ENCODE measurements at regions not wholly inside any gene's neighbourhood (a gene's known extent, or its start where the extent isn't known, plus 50 kb on each side); places are given as distances from the start of the nearest gene placed in this dataset.
"Not testable (repeated sequence)": the region's sequence is repeated elsewhere in the genome, so short reads cannot be mapped to it uniquely, and the experiment has no call there.

DNA sequence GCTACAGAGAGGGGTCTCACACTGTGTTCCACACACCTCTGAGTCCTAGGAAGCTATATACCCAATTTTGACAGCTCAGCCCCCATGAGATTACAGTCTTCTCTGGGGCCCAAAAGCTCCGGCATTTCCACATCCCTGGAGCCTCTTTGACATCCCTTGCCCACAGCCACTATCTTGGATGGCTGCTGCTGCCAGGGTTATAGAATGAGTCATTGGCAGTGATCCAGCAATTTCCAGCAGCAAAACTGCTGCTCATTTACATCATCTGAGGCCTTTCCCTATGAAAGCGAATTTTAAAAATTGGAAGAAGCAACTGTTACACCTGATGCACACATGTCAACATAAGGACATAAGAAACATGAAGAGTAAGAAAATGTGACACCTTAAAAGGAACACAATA is 590.7 kb downstream of the MEI4 start:
- no peak for DNase-seq

DNA sequence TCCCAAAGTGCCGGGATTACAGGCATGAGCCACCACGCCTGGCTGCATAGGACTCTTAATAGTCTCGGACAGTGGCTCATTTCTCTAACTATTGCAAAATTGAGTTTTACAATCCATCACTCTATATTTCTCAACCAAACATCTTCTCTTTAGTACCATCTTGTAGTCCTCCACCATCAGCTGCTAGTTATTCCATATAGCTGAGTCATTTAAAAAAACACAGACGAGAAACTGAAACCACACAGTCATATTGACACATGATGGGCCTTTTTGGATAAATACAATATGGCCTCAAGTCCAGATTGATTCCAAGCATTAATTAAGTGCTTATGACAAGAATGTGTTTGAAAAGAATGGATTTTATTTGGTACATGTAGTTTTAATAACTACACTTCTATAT is 599.1 kb downstream of the MEI4 start:
- no peak for DNase-seq

DNA sequence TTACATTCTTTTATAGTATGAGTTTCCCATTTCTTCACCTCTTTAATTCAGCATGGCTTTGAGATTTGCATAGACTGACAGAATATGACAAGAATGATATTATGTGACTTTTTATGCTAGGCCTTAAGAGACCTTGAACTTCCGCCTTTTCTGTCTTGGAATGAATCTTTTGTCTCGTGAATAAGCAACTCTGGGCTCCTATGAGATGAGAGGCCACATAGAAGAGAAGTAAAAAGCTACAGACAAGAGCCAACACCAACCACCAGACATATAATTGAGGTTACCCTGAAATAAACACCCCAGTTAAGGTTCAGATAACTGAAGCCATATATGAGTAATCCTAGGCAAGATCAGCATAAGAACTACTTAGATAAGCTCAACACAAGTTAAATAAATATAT is 600.8 kb downstream of the MEI4 start:
- no peak for DNase-seq

- no peak for DNase-seq
Measured at GRCh38 chr6:78259935-78260334, 607.1 kb downstream of the MEI4 start.

DNA sequence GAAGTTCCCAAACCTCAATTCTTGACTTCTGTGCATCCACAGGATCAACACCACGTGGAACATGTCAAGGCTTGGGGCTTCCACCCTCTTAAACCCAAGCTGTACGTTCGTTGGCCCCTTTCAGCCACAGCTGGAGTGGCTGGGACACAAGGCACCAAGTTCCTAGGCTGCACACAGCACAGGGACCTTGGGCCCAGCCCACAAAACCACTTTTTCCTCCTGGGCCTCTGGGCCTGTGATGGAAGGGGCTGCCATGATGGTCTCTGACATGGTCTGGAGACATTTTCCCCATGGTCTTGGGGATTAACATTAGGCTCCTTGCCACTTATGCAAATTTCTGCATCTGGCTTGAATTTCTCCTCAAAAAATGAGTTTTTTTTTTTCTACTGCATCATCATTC is 606.9 kb upstream of the IRAK1BP1 start:
- DNase-seq, result not testable (repeated sequence)

- DNase-seq, result no peak
Measured at GRCh38 chr6:78268591-78269452, 598.5 kb upstream of the IRAK1BP1 start.

GRCh38 chr6:78300885-78301284 is 566.5 kb upstream of the IRAK1BP1 start:
- DNase-seq, result no peak

GRCh38 chr6:78302411-78302810 is 564.9 kb upstream of the IRAK1BP1 start:
- DNase-seq, result no peak

- no peak for DNase-seq
Measured at GRCh38 chr6:78308025-78308424, 559.3 kb upstream of the IRAK1BP1 start.

GRCh38 chr6:78322068-78322845 is 545.1 kb upstream of the IRAK1BP1 start:
- no peak for DNase-seq

- DNase-seq, result no peak
Measured at GRCh38 chr6:78324213-78324612, 543.1 kb upstream of the IRAK1BP1 start.

DNA sequence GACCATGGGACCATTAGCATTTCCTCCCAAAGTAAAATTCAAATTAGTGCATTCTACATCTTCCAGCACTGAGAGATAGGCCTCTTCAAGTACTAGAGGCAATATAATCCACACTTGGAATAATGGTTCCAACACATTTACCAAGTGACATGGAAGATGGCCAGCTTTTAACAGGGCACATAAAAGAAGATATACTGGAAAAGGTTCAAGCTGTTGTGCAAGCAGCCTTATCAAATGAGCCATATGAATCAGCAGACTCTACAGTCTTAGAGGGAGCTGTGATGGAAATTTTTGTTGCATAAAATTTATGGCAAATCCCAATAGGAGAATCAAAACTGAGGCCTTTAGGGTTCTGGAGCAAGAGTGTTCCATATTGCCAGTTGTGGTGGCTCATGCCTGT is 526.6 kb upstream of the IRAK1BP1 start:
- no peak for DNase-seq

DNA sequence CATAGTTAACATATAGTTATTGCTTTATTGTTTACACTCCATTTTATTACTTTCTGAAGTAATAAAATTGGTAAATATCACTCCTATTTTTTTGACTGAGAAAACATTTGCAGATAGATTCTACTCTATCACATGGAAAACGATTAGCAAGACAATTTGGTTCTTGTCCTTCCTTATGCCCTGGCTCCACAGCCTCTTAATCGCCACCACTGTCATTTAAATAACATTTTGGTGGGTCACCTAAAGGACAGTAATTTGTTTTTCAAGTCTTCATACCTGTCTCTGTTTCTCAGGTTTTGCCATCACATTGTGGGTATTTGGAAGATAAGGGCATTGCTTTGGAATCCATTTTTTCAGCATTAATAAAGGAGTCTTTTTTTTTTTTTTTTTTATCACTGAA is 521.5 kb upstream of the IRAK1BP1 start:
- no peak for DNase-seq

DNA sequence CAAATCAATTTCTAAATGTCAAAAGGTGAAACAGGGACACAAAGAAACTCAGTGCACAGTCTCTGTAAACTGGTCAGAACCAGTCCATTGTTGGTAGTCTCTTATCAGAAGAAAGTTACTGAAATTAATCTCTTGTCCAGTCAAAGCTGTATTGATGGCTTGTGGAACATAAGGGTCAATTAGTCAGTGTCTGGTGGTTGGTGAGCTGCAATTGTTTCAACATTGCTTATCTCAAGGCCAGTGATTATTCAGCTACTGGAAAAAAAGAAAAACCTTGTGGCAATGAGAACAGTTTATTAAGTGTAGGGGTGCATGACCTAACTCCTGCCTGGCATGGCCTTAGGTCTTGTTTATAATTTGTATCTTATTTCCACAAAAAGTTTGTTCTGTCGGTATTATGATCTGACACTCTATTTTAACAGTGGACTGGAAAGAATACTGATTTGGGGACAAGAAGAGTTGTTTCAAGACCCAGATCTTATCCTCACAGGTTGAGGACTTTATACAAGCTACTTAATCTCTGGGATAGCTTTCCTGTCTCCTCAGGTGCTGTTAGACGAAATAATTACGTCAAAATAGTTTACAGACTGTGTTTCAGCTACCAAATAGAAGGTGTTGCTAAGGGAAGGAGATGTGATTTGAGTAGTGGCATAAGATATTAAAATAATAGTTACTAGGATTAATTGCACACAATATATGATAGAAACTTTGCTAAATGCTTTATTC is 520.0 kb upstream of the IRAK1BP1 start:
- DNase-seq, result no peak

- no peak for DNase-seq
Measured at GRCh38 chr6:78353040-78353439, 514.3 kb upstream of the IRAK1BP1 start.

- DNase-seq, result no peak
Measured at GRCh38 chr6:78363688-78364087, 503.7 kb upstream of the IRAK1BP1 start.

DNA sequence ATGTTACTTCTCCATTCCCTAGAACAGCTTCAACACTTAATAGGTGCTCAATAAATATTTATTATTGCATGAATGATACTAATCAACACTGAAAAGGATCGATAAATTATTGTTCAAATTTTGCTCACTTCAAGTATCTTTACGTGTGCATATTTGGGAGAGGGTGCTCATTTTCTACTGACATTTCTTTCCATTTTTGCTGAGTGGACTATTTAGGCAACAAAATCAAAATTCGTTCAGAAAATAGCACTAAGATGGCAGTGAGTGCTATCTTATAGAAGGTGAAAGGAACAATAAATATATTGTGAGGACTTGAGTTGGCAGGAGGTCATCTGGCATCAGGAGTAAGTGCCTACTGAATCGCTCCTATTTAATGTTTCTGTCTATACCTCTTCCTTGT is 501.9 kb upstream of the IRAK1BP1 start:
- no peak for DNase-seq

DNA sequence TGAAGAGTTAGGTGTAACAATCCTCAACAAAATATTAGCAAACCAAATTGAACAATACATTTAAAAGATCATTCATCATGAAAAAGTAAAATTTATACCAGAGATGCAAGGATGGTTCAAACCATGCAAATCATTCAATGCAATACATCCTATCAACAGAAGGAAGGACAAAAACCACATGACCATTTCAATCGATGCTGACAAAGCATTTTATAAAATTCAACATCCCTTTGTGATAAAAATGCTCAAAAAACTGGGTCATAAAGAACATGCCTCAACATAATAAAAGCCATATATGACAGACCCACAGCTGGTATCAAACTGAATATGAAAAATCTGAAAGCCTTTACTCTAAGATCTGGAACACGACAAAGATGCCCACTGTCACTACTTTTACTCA is 490.3 kb upstream of the IRAK1BP1 start:
- no peak for DNase-seq

GRCh38 chr6:78379982-78380381 is 487.4 kb upstream of the IRAK1BP1 start:
- no peak for DNase-seq

DNA sequence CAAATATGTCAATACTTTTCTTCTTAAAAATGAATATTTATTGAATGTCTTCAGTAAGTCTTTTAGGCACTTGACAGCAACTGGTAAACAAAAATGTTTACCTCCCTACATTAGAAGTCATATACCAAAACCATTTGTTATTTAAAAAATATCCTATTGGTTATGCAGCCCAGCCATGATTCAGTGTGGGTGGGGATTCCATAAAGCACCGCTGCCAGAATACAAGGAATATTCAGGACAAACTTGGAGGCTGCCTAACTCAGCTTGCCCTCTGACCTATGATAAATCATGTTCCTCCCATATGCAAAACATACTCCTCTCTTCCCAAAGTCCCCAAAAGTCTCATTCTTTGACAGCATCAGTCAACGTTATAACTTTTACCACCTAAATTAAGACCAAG is 486.8 kb upstream of the IRAK1BP1 start:
- DNase-seq, result no peak

DNA sequence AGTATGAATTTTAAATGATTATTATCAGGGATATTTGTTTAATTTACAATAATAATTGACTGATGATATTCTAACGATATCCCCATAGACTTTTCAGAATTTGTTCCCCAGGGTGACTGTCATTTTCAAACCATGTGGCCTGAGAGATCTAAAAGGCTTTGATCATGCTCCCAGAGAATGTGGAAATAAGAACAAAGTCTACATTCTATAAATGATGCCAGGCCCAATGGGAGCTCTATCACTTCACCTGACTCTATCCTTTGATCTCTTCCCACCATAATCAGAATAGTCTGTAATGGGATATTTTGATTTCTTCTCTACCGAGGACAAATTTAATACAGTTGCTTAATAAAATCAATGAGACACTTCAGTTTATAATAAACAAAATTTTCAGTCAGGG is 483.4 kb upstream of the IRAK1BP1 start:
- no peak for DNase-seq

DNA sequence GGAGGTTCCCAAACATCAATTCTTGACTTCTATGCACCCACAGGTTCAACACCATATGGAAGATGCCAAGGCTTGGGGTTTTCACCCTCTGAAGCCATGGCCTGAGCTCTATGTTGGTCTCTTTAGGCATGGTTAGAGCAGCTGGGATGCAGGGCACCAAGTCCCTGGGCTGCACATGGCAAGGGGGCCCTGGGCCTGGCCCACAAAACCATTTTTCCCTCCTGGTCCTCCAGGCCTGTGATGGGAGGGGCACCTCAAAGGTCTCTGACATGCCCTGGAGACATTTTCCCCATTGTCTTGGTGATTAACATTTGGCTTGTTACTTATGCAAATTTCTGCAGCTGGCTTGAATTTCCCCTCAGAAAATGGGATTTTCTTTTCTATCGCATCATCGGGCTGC is 480.5 kb upstream of the IRAK1BP1 start:
- DNase-seq, result not testable (repeated sequence)

- no peak for DNase-seq
Measured at GRCh38 chr6:78390066-78390465, 477.3 kb upstream of the IRAK1BP1 start.

- no peak for DNase-seq
Measured at GRCh38 chr6:78397499-78397898, 469.9 kb upstream of the IRAK1BP1 start.
